HG03280 (cell line): ENCODE measurements at regions not wholly inside any gene's neighbourhood (a gene's known extent, or its start where the extent isn't known, plus 50 kb on each side); places are given as distances from the start of the nearest gene placed in this dataset.
"Not testable (repeated sequence)": the region's sequence is repeated elsewhere in the genome, so short reads cannot be mapped to it uniquely, and the experiment has no call there.

ENCODE experiments used
- ATAC-seq: cut with Tn5 transposase; IDR thresholded peaks from one replicate; pipeline ENCODE4 v1.9.1; 2021; ENCODE audit warnings: mild to moderate bottlenecking, moderate library complexity; ENCODE audit not compliant: unreplicated experiment

DNA sequence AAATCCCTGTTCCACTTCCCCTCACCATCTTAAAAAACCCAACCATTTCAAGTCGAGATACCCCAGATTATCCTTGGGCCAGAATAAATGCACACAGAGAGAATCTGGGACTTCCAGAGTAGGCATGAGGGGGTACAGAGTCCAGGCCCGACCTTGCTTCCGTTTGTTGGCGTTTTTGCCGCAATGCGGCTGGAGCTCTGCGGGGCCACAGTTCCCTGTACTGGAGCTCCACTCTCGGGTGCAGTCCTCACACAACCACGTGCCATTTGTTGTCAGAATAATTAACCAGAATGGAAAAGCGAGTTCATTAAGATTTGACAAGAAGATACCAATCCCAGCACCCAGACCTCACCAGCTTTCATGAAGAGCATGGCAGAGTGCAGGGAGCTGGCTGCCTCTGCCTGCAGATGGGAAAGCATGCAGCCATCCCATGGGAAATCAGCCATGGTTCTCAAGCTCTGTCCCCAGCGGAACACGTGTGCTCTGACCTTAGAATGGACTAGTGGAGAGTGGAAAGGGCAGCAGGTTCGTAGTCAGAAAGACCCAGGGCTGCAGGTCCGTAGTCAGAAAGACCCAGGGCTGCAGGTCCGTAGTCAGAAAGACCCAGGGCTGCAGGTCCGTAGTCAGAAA lies 472.8 kb downstream of the EIPR1 start:
- ATAC-seq = no peak

DNA sequence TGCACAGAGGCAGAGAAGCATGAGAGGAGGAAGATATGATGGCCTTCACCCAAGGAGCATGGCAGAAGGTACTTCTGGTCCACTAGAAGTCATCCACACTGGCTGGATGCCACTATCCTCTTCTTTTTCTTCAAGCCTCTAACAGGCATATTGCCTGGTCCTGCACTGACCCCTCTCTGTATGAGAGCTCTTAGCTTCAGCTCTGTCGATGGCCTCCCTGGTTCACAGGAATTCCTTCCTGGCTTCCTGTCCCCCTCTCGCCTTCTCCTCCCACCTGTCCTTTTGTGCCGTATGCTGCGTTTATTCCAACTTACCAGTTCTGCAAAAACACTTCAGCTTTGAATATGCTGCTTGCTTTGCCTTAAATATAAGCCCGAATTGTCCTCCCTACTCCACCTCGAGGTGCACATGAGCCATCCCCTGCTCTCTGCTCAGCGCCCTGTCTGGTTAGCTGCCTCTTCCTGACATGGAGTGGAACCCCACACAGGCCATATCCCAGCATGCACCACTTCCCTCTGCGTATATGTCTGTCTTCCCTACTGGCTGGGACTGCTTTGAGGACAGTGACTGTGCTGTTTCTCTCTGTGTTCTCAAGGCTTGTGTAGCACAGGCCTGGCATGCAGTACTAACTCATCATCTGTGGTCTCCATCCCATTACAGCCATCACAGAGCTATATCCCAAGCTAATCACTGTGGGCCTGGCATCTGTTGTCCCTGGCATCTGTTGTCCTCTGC lies 474.9 kb downstream of the EIPR1 start:
- ATAC-seq = no peak

DNA sequence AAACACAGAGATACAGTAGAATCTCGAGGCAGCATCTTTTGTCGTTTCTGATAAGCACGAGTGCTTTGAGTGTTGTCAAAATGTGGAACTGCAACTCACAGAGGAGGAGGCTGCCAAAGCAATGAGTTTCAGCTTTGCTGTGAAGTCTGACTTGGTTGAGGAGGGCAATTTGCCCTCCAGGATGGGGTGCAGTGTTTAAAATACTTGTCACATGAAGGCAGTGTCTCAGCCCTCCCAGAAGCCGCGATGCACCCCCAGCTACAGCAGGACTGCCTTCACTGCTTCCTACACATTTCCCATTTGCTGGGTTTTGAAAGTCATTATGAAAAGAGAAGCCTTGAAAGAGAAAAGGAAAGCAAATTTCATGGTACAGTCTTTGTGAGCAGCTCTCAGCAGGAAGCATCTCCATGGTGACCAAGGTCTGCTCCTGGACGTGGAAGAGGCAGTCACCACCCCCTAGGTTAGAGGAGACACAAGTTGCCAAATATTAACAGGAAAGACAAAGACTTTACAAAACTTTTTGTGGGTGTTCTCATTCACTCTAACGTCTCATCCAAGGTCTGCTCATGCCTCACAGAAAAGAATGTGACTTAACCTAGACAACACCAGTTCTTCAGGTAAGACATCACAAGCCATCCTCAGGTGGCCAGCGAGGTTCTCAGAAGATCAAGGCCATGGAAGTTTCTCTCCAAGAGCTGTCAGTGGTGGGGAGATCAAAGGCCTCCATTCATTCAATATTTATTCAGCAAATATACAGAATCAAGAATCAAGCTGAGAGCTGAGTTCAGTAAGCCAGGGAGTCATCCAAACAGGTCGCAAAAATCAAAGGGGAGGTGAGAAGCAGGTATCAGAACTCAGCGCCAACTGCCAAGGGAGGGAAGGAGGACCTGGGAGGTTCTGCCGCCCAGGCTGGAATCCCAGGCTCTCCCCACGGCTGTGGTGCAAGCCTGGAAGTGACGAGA lies 476.0 kb downstream of the EIPR1 start:
- ATAC-seq = peak; percentile 81

DNA sequence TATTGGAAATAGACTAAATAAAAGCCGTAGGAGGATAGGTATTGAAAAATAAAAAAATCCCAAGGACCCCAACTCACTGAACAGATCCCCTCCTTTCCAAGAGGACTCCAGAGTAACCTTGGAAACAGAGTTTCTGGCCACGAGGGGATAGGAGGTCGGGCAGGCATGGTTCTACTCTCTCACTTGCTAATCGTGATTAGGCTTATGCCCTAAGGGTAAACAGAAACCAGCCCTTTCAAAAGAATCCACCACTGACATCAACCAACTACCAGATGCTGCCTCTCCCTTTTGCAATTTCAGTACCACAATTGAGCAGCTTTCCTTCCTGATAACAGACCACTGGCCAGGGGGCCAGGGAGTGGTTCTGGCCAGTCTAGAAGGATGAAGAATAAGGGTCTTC lies 477.8 kb downstream of the EIPR1 start:
- ATAC-seq = no peak

DNA sequence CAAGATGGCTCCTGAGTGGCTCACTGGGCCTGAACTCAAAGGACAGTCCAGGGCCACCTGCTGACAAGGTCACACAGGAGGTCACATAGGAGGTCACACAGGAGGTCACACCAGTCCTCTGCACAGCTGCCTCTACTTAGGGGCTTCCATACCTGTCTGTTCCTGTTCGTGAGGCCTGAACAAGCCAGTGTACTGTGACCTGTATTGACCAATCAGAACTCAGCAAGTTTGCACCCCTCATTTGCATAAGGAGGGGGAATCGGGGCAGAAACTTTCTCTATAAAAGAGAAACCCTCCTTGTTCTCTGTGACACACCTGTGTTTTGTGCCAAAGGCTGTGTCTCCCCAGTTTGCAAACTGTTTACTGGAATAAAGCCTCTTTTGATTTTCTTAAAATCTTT lies 478.9 kb downstream of the EIPR1 start:
- ATAC-seq = no peak

DNA sequence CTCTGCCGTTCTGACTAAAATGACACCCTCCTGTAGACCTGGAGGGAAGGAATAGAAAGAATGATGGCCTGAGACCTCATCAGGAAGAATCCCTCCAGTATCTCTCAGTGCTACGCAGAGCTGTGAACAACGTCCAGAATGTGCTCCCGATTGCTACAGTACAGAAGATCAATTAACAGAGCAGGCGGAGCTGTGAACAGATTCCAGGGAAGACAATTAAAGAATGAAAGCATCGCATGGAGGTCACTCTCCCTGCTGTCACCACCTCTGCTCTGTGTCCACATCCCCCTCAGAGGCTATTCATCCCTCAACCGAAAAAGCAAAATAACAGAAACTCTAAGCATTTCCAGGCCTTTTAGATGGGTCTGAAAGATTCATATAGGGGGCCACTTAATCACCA lies 481.0 kb downstream of the EIPR1 start:
- no peak for ATAC-seq

DNA sequence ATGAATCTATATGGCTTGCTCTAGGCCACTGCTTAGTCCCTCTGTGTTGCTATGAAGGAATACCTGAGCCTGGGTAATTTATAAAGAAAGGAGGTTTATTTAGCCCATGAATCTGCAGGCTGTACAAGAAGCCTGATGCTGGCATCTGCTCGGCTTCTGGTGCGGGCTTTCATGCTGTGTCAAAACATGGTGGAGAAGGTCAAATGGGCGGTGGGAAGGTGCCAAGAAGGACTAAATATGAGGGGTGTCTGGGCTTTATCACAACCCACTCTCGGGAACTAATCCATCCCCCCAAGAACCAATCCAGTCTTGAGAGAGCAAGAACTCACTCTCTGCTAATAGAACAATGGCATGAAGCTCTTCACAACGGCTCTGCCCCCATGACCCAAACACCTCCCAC lies 481.6 kb downstream of the EIPR1 start:
- no peak for ATAC-seq

DNA sequence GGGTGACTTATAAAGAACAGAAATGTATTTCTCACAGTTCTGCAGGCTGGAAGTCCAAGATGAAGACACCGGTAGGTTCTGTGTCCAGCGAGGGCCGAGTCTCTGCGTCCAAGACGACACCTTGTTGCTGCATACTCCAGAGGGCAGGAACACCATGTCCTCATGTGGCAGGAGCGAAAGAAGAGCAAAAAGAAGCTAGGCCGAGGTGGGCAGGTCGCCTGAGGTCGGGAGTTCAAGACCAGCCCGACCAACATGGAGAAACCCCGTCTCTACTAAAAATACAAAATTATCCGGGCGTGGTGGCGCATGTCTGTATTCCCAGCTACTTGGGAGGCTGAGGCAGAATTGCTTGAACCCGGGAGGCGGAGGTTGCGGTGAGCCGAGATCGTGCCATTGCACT lies 483.6 kb downstream of the EIPR1 start:
- not testable (repeated sequence) for ATAC-seq

DNA sequence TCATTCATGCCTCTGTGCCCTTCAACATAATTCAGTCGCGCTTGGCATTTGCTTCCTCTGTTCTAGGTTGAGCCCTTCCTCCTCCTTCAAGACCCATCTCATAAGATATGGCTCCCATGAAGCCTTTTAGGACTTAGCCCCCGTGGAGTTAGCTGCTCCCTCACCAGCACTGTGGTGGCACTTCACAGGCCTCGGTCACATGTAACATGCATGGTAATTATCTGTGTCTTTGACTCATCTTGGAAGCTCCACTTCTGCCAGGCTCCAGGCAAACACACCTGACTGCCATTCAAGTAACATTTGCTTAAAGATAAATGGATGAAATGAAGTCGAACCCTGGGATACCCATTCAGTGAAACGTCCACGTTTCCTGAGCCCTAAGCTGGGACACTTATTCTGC lies 484.7 kb downstream of the EIPR1 start:
- ATAC-seq = no peak

DNA sequence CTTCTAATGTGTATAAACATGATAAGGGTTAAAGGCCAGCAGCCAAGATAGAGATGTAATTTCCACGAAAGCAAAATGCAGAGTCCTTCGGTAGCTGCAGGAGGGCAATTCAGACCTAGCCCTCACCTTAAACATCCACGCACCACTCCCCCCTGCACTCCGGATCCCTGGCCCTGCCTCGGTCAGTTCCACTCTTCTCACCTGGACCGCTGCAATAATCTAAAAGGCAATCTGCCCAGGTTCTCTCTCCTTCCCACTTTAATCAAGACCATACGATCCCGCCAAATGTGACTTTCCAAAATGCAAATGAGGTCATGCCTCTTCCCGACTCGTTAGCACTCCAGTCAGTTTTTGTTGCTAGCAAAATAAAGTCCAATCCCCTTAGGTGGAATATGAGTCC lies 485.2 kb downstream of the EIPR1 start:
- no peak for ATAC-seq

DNA sequence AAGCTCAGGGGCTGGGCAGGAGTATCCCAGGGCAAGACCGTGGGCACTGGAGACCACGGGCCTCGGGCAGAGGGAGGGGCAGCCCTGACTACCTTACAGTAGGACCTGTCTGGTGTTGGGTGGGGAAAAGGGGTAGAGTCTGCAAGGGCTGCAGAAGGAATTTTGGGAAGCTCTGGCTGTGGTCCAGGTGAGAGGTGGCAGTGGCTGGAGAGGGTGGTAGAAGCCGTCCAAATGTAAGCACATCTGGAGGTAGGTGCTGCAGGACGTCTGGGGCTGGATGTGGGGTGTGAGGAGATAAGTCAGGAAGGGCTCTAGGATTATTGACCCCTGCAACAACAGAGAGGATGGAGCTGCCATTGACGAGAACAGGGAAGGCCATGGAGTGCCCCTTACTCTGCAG lies 486.7 kb downstream of the EIPR1 start:
- no peak for ATAC-seq

DNA sequence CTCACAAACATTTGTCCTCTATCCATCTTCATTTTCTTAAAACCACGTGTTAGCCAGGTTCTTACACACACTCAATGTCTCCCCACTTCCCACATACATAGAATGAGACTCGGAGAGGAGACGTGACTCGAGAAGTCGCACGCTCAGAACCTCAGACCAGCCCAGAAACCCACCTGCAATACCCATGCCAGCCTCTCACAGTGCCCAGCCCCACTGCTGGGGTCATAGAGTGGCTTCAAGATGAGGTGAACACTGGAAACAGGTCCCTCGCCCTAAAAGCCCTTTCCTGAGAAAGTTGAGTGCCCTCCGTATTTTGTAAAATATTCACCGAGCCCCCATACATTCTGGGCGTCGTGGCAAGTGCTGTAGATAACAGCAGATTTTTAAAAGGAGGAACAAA lies 487.4 kb downstream of the EIPR1 start:
- no peak for ATAC-seq

DNA sequence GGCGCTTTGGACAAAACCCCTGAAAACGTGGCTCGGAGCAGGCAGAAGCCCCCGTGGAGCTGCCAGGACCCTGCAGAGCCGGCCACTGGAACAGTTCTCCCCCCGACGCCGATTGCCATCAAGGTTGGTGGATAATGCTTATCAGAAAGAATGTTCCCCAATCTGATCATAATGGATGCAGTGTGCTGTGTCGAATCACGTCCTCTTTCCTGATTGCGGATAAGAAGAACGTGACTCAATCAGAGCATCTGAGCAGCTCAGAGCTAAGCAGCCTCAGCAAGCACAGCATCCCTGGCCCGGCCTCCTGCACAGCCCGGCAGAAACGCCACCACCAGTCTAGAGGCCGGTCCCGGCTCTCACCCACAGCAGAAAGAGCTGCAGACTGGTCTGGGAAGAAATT lies 488.0 kb downstream of the EIPR1 start:
- no peak for ATAC-seq

DNA sequence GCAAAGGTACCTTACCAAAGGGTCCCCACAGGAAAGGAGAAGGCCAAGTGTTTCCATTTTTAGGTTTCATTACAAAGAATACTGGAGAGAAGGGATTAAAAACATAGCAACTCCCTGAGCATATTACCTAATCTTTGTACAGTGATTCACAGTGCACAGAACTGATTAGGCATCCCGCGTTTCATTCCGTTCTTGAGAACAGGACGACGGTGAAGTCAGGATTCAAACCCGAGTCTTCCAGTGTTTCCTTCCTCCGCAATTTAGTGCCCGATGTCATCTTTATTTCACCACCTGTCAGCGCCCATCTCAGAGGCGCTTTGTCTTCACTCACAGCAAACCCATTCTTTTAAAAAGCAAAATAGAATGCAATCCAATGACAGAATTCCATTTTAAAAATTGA lies 488.5 kb downstream of the EIPR1 start:
- no peak for ATAC-seq

DNA sequence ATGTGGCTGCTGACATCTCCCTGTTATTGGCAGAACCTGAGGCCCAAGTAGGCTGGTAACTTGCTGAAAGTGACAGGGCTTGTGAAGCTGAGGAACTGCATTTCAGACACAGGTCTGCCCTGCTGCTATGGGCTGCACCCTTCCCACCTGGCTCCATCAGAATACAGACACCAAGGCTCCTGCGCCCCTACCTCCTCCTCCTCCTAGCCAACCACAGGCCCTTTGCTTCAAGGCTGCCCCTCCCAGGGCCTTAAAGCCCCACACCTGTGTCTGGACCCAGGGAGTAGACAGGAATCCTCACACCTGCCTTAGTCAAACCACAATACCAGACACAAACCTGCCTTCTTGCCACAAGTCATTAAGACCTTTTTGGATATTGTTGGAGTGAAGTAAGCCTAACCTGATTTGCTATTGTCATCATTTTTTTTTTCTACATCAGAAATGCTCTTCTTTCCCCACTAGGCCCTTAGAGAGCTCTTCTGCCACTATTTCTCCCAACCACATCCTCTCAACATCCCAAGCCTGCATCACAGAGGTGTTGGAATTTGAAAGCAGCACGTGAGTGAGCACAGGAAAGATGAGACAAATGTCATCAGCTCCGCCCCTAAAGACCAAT lies 489.7 kb downstream of the EIPR1 start:
- ATAC-seq = no peak

DNA sequence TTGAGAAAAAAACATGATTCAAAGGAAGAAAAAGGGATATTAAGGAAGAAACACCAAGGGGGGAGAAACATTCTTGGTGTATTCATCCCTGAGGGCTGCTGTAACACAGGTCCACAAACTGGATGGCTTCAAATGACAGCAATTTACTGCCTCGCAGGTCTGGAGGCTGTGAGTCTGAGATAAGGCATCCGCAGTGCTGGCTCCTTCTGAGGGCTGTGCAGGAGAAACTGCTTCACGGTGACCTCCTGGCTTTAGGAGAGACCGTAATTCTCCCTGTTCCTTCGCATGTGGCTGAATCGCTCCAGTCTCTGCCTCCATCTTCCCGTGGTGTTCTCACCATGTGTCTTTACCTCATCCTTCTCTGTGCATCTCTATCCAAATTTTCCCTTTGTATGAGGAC lies 490.7 kb downstream of the EIPR1 start:
- no peak for ATAC-seq

DNA sequence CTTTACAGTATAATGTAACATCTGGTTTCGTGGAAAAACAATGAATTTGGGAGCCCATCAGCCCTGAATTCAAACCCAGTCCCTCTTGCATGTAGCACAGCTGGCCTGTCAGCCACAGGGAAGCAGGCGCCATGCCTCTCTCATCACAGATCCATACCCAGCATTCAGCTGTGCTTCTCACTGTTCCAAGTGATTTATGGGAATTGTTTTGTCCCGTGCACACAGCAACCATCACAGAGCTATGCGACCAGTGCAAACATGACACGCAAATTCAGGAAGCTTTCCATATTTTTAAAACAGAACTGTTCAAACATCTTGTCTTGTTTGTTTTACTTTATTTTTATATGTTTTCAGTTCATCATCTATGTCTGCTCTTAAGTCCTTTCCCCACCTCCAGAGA lies 496.1 kb downstream of the EIPR1 start:
- ATAC-seq = no peak

DNA sequence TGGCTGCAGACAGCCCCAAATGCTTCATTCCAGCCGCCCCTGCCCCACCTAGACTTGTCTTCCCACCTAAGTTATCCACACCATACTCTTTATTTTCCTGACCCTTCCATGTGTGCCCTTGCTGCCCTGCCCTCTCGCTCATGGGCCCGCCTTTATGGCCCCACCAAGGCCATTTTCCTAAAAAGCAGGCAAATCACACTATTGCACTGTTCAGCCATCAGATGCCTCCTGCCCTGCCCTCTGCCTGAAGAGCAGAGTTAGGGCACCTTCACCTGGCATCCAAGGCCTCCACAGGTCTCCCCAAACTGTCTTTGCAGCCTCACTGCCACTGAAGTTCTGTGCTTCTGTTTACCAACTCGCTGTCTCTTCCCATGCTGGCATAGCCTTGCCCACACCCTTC lies 496.7 kb downstream of the EIPR1 start:
- no peak for ATAC-seq

DNA sequence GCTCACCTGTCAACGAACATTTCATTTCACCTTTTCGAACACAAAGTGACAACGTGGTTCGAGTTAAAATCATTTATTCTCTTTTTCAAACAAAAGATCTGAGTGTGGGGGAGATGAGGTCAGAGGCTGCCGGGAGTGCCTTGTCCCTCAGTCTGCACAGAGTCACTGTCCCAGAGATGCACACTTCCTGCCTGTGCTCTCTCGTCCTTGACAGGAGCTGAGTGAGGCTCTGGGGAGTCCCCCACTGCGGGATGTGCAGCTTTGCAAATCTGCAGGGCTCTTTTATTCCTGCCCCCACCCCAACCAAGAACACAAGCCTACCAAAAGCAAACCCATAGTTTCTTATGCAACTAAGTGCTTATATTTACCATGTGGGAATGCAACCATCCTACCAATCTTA lies 497.8 kb downstream of the EIPR1 start:
- peak; percentile 82 for ATAC-seq

DNA sequence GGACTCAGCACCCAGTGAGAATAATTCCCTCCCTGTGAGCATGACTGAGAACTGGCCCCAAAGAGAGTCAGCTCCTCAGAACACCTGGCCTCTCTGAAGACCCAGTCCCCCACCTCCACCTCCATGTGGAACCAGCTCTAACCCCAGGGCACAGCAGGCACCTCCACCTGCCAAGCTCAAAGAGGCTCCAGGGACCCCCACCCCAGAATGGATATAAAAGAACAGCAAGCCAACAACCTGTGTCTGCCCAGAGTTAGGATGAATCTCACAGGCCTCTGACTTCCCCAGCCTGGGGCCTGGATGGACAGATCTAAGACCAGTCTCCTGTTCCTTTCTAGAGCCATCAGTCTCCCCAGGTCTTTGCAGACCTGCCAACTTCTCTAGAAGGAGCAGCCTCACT lies 498.5 kb downstream of the EIPR1 start:
- no peak for ATAC-seq

DNA sequence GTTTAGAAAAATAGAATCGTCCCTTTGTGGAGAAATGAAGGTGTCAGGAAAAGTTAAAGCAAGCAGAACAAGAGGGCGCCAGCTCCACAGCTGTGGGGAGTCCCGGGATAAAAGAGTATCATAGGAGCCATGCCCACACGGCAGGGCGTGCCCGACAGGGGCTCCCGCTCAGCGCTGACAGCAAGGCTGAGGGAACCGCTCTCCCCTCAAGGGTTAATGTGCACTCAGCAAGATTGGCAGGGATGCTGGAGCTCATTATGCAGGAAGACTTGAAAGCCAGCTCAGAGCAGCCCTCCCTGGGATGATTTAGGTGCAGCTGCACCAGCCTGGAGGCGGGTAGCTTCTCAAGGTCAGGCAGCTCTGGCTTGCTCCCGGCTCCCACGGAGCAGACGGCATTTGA lies 500.2 kb downstream of the EIPR1 start:
- no peak for ATAC-seq
